H1 (cell line): ENCODE measurements at regions not wholly inside any gene's neighbourhood (a gene's known extent, or its start where the extent isn't known, plus 50 kb on each side); places are given as distances from the start of the nearest gene placed in this dataset.

Experiments used
- CTCF ChIA-PET: fragments of 300-600 bp; sonication (Branson Sonifier 250); formaldehyde crosslinking; loops from one replicate; lab custom pipeline; 2021; ENCODE audit not compliant: partially characterized antibody; lab: Charles Lee
- POLR2A ChIA-PET: fragments of 300-600 bp; sonication (Branson Sonifier 250); formaldehyde crosslinking; loops from one replicate; lab custom pipeline; 2021; ENCODE audit warnings: inconsistent platforms; ENCODE audit not compliant: partially characterized antibody; lab: Charles Lee
- DNase-seq, 2 experiments: peaks; one replicate each; pipeline versions ENCODE4 v3.0.0 to v3.0.0-alpha.2; 2010 to 2022; ENCODE audit warnings: low spot score in 2 of 2, low read depth in 1 of 2, mixed read lengths in 1 of 2
- FAIRE-seq: peaks from 2 replicates; lab custom pipeline; 2011; peaks lifted over from hg19 to GRCh38; lab: Jason Lieb, UNC
- H2AFZ ChIP-seq: 2 replicates; pipeline ENCODE4 v1.8.1; 2012; ENCODE audit warnings: low read length, inconsistent platforms
- H2AK5ac ChIP-seq: 2 replicates; pipeline ENCODE4 v1.6.1; 2013; ENCODE audit warnings: low read depth, low read length
- H2BK120ac ChIP-seq: replicated peaks from 2 replicates; pipeline ENCODE3; 2013; ENCODE audit warnings: low read depth, low read length, inconsistent platforms
- H2BK12ac ChIP-seq: 2 replicates; pipeline ENCODE4 v1.6.1; 2013; ENCODE audit warnings: low read depth, low read length
- H2BK15ac ChIP-seq: 2 replicates; pipeline ENCODE4 v1.6.1; 2013; ENCODE audit warnings: low read length
- H2BK20ac ChIP-seq: 2 replicates; pipeline ENCODE4 v1.6.1; 2013; ENCODE audit warnings: low read length
- H2BK5ac ChIP-seq: 2 replicates; pipeline ENCODE4 v1.6.1; 2013; ENCODE audit warnings: low read depth, low read length
- H3K14ac ChIP-seq: 2 replicates; pipeline ENCODE4 v1.6.1; 2013; ENCODE audit warnings: inconsistent platforms; ENCODE audit not compliant: insufficient read length
- H3K18ac ChIP-seq: 2 replicates; pipeline ENCODE4 v1.6.1; 2013; ENCODE audit warnings: low read length; ENCODE audit errors: extremely low read depth
- H3K23ac ChIP-seq: 2 replicates; pipeline ENCODE4 v1.6.1; 2013; ENCODE audit warnings: inconsistent platforms; ENCODE audit not compliant: insufficient read length
- H3K23me2 ChIP-seq: 2 replicates; pipeline ENCODE4 v1.6.1; 2013; ENCODE audit warnings: low read depth, low read length
- H3K27ac ChIP-seq: 2 replicates; pipeline ENCODE4 v1.6.1; 2011; ENCODE audit warnings: low read depth, low read length, inconsistent platforms
- H3K27me3 ChIP-seq, 4 experiments: replicated peaks in 1 of 4; 1 replicate in 1 of 4; 2 replicates in 3 of 4; pipeline versions ENCODE4 v1.6.1 to v1.8.1; 2011 to 2013; ENCODE audit warnings: low read length in 3 of 4, mild to moderate bottlenecking in 3 of 4, inconsistent platforms in 2 of 4, mixed read lengths in 2 of 4, moderate library complexity in 1 of 4; ENCODE audit not compliant: control insufficient read depth in 3 of 4, insufficient read depth in 3 of 4; ENCODE audit errors: extremely low read depth in 1 of 4
- H3K36me3 ChIP-seq, 4 experiments: 2 replicates each; pipeline versions ENCODE4 v1.6.1 to v1.8.1; 2011 to 2013; ENCODE audit warnings: mild to moderate bottlenecking in 4 of 4, low read length in 3 of 4, moderate library complexity in 2 of 4, control low read depth in 1 of 4, inconsistent platforms in 1 of 4; ENCODE audit not compliant: insufficient read depth in 4 of 4, control insufficient read depth in 2 of 4
- H3K4ac ChIP-seq: replicated peaks from 2 replicates; pipeline ENCODE3; 2013; ENCODE audit warnings: low read length, low read depth, mixed read lengths, inconsistent platforms; ENCODE audit not compliant: insufficient read length
- H3K4me1 ChIP-seq, 4 experiments: replicated peaks in 1 of 4; 1 replicate in 1 of 4; 2 replicates in 3 of 4; pipeline versions ENCODE4 v1.6.1 to v1.8.1; 2011 to 2013; ENCODE audit warnings: low read length in 3 of 4, inconsistent platforms in 2 of 4, mixed read lengths in 1 of 4; ENCODE audit not compliant: insufficient read depth in 4 of 4, control insufficient read depth in 3 of 4
- H3K4me2 ChIP-seq, 2 experiments: 2 replicates each; pipeline versions ENCODE4 v1.6.1 to v1.8.1; 2011 to 2013; ENCODE audit warnings: low read depth in 2 of 2, low read length in 2 of 2, control low read depth in 1 of 2, inconsistent platforms in 1 of 2, mild to moderate bottlenecking in 1 of 2; ENCODE audit not compliant: insufficient read depth in 1 of 2
- H3K4me3 ChIP-seq, 4 experiments: fragments of 200-600, 300-600 bp in 1 of 4; sonication (generic), shearing (Covaris generic), sonication (Bioruptor Twin) in 1 of 4; 2 replicates each; pipeline versions ENCODE4 v1.5.1 to v1.8.1; 2011 to 2016; ENCODE audit warnings: low read length in 4 of 4, low read depth in 3 of 4, control low read depth in 2 of 4, inconsistent platforms in 2 of 4, mild to moderate bottlenecking in 2 of 4, mixed read lengths in 1 of 4, moderate library complexity in 1 of 4; ENCODE audit not compliant: insufficient read depth in 2 of 4; ENCODE audit errors: extremely low read depth in 1 of 4
- H3K56ac ChIP-seq: replicated peaks from 2 replicates; pipeline ENCODE3; 2013; ENCODE audit warnings: low read depth, mild to moderate bottlenecking, mixed read lengths, low read length, inconsistent platforms; ENCODE audit not compliant: insufficient read length
- H3K79me1 ChIP-seq: 2 replicates; pipeline ENCODE4 v1.6.1; 2013; ENCODE audit warnings: low read depth, low read length, control low read depth
- H3K79me2 ChIP-seq, 2 experiments: 2 replicates each; pipeline versions ENCODE4 v1.6.1 to v1.8.1; 2012 to 2013; ENCODE audit warnings: low read length in 2 of 2, mild to moderate bottlenecking in 2 of 2, inconsistent platforms in 1 of 2; ENCODE audit not compliant: insufficient read depth in 2 of 2, control insufficient read depth in 1 of 2
- H3K9ac ChIP-seq, 4 experiments: replicated peaks in 1 of 4; 1 replicate in 1 of 4; 2 replicates in 3 of 4; pipeline versions ENCODE4 v1.6.1 to v1.8.1; 2011 to 2013; ENCODE audit warnings: low read depth in 3 of 4, low read length in 3 of 4, control low read depth in 2 of 4, mild to moderate bottlenecking in 2 of 4, moderate library complexity in 2 of 4, inconsistent platforms in 1 of 4; ENCODE audit errors: extremely low read depth in 1 of 4
- H3K9me3 ChIP-seq, 2 experiments: 2 replicates each; pipeline versions ENCODE4 v1.6.1 to v1.8.1; 2012 to 2013; ENCODE audit warnings: mild to moderate bottlenecking in 2 of 2, moderate library complexity in 2 of 2, control low read depth in 1 of 2, inconsistent platforms in 1 of 2, low read depth in 1 of 2, low read length in 1 of 2, mixed read lengths in 1 of 2; ENCODE audit not compliant: insufficient read depth in 2 of 2
- H4K20me1 ChIP-seq, 2 experiments: replicated peaks in 1 of 2; 2 replicates each; pipeline versions ENCODE3 to v1.8.1; 2011 to 2013; ENCODE audit warnings: inconsistent platforms in 2 of 2, low read length in 2 of 2, mild to moderate bottlenecking in 1 of 2; ENCODE audit not compliant: insufficient read depth in 2 of 2, control insufficient read depth in 1 of 2
- H4K5ac ChIP-seq: 2 replicates; pipeline ENCODE4 v1.6.1; 2013; ENCODE audit warnings: low read length, low read depth, mixed read lengths, inconsistent platforms; ENCODE audit not compliant: insufficient read length
- H4K8ac ChIP-seq: 2 replicates; pipeline ENCODE4 v1.8.0; 2013; ENCODE audit warnings: mild to moderate bottlenecking, moderate library complexity, low read length, inconsistent platforms; ENCODE audit not compliant: insufficient read depth; ENCODE audit errors: extremely low read depth
- H4K91ac ChIP-seq: replicated peaks from 2 replicates; pipeline ENCODE3; 2013; ENCODE audit warnings: low read length, mixed read lengths, inconsistent platforms; ENCODE audit not compliant: insufficient read length
- CHD2 ChIP-seq: IDR thresholded peaks from 2 replicates; pipeline ENCODE4 v1.6.1; 2012; ENCODE audit warnings: low read length, improper control_type of control experiment
- RAD21 ChIP-seq, 2 experiments: IDR thresholded peaks in 1 of 2; conservative IDR thresholded peaks in 1 of 2; 2 replicates each; pipeline ENCODE4 v1.6.1; 2011; ENCODE audit warnings: low read depth in 2 of 2, low read length in 2 of 2, improper control_type of control experiment in 1 of 2, inconsistent platforms in 1 of 2, mild to moderate bottlenecking in 1 of 2, moderate library complexity in 1 of 2
- SAP30 ChIP-seq: fragments of 300-600 bp; sonication (generic); IDR thresholded peaks from 2 replicates; pipeline ENCODE4 v1.7.1; 2012; ENCODE audit warnings: low read length, moderate library complexity, mild to moderate bottlenecking, inconsistent platforms; ENCODE audit not compliant: insufficient read depth, insufficient replicate concordance
- SRF ChIP-seq: IDR thresholded peaks from 2 replicates; pipeline ENCODE4 v1.6.1; 2011; ENCODE audit warnings: mild to moderate bottlenecking, low read depth, low read length, moderate library complexity
- WGBS, 2 experiments: shearing (Covaris generic) in 1 of 2; methylation state at CpG; one replicate each; pipeline versions ENCODE4 v1.1.6 to v1.1.7; 2013 to 2015; ENCODE audit warnings: low lambda C conversion rate in 2 of 2, mixed read lengths in 2 of 2, inconsistent platforms in 1 of 2, low coverage in 1 of 2, missing lambda C conversion rate in 1 of 2; ENCODE audit not compliant: insufficient replicate concordance in 2 of 2, insufficient coverage in 1 of 2, insufficient read length in 1 of 2; ENCODE audit errors: extremely low coverage in 1 of 2, missing lambda C conversion rate in 1 of 2; 5-methylcytosine and 5-hydroxymethylcytosine counted together
- TF ChIP-seq, protein P1 (sequence below): IDR thresholded peaks from 2 replicates; pipeline ENCODE4 v1.6.1; 2011; ENCODE audit warnings: low read length, improper control_type of control experiment

DNA sequence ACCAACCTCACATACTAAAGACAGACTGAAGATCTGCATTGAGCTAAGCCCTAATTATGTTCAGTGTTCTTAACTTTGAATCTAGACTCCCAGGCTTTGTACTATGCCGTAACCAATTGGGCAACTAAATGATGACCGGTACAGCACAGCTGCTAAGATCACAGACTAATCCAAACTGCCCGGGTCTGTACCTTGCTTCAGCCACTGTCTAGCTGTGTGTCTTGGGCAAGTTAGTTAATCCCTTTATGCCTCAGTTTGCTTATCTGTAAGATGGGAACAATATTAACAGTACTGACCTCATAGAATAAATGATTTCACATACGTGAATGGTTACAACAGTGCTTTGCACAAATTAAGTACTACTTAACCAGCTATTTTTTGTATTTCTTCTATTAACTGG is 205.8 kb upstream of the NFE2L3 start:
- H3K14ac ChIP-seq = no peak overlapping the region
- no peak overlapping the region for H2AK5ac ChIP-seq

More for the DNA sequence above, 205.8 kb upstream of the NFE2L3 start:
- Histone ChIP-seq H3K4me1 (peaks cover 2 to 15% (median 12%) of the 10 kb centered on the region in 4 experiments), H2AFZ (no peak overlapping the region), H3K4me3 (no peak overlapping the region), H3K27me3 (no peaks in the 10 kb centered on the region), H3K23me2 (peaks cover 4% of the 10 kb centered on the region), H4K20me1 (peaks cover 2% of the 10 kb centered on the region in 2 experiments)
- POLR2A ChIA-PET = interaction anchor here (1.2 to 1.7 kb wide), 4 partner anchors 11 to 416 kb away, joined by 3 to 5 read pairs (median 3); no protein-coding TSS in a partner anchor
- TF ChIP-seq SAP30 (no peak), SRF (no peak), CHD2 (no peak), RAD21 (IDR thresholded peaks at IDR 0.05 in 1 of 2, conservative IDR thresholded peaks at IDR 0.05 in 1 of 2; ENCODE audit: low read depth in 2 of 2, low read length in 2 of 2) (no peak)
- TF ChIP-seq, protein P1, sequence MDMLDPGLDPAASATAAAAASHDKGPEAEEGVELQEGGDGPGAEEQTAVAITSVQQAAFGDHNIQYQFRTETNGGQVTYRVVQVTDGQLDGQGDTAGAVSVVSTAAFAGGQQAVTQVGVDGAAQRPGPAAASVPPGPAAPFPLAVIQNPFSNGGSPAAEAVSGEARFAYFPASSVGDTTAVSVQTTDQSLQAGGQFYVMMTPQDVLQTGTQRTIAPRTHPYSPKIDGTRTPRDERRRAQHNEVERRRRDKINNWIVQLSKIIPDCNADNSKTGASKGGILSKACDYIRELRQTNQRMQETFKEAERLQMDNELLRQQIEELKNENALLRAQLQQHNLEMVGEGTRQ = no peak
- TF ChIP-seq, all 59 proteins: peak for 0
- Histone ChIP-seq H3K9ac (no peak overlapping the region), H4K91ac (no peak overlapping the region), H3K27ac (no peak overlapping the region), H2BK120ac (no peak overlapping the region), H4K5ac (no peak overlapping the region), H4K8ac (no peak overlapping the region), H2BK15ac (no peak overlapping the region), H3K4ac (no peak overlapping the region), H3K4me2 (no peak overlapping the region), H3K36me3 (no peaks in the 10 kb centered on the region; a peak in 1 of 8 replicates), H3K79me2 (peaks cover 0 to 27% of the 10 kb centered on the region in 2 experiments; a peak in 2 of 4 replicates), H2BK20ac (no peak overlapping the region), H3K79me1 (peaks cover 2% of the 10 kb centered on the region; the same call in 1 of the 2 replicates), H3K18ac (no peak overlapping the region), H2BK5ac (no peak overlapping the region), H2BK12ac (no peak overlapping the region), H3K56ac (no peak overlapping the region), H3K9me3 (no peaks in the 10 kb centered on the region), H3K23ac (no peak overlapping the region)
- CTCF ChIA-PET = interaction anchor here (0.9 to 1.6 kb wide), 6 partner anchors 18 to 145 kb away, joined by 3 to 5 read pairs (median 4); no protein-coding TSS in a partner anchor
- no peak for DNase-seq
- WGBS, 2 experiments = 86% methylated on average over 4 of the region's 4 CpGs; no CpG with 5 or more reads in 1 of the 2 experiments
- no peak for FAIRE-seq
